ENCODE measurements at regions not wholly inside any gene's neighbourhood (a gene's known extent, or its start where the extent isn't known, plus 50 kb on each side); places are given as distances from the start of the nearest gene placed in this dataset.
"Not testable (repeated sequence)": the region's sequence is repeated elsewhere in the genome, so short reads cannot be mapped to it uniquely, and the experiment has no call there.

DNA sequence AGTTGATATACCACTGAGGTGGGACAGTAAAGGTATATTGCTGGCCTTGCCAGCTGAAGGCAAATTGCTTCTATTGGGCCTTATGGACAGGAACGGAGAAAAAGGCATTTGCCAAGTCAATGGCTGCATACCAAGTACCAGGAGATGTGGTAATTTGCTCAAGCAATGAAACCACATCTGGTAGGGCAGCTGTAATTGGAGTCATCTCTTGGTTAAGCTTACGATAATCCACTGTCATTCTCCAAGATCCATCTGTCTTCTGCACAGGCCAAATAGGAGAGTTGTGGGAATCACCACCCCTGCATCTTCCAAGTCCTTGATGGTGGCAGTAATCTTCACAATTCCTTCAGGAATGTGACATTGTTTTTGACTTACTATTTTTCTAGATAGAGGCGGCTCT is 350.7 kb upstream of the ADAMTS5 start:
- TF ChIP-seq, protein P1, sequence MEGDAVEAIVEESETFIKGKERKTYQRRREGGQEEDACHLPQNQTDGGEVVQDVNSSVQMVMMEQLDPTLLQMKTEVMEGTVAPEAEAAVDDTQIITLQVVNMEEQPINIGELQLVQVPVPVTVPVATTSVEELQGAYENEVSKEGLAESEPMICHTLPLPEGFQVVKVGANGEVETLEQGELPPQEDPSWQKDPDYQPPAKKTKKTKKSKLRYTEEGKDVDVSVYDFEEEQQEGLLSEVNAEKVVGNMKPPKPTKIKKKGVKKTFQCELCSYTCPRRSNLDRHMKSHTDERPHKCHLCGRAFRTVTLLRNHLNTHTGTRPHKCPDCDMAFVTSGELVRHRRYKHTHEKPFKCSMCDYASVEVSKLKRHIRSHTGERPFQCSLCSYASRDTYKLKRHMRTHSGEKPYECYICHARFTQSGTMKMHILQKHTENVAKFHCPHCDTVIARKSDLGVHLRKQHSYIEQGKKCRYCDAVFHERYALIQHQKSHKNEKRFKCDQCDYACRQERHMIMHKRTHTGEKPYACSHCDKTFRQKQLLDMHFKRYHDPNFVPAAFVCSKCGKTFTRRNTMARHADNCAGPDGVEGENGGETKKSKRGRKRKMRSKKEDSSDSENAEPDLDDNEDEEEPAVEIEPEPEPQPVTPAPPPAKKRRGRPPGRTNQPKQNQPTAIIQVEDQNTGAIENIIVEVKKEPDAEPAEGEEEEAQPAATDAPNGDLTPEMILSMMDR (IDR thresholded peaks at IDR 0.05) = not testable (repeated sequence)
- TF ChIP-seq EZH2phosphoT487, EZH2 (IDR thresholded peaks at IDR 0.05): not testable (repeated sequence)
